ENCODE measurements at regions not wholly inside any gene's neighbourhood (a gene's known extent, or its start where the extent isn't known, plus 50 kb on each side); places are given as distances from the start of the nearest gene placed in this dataset.

DNA sequence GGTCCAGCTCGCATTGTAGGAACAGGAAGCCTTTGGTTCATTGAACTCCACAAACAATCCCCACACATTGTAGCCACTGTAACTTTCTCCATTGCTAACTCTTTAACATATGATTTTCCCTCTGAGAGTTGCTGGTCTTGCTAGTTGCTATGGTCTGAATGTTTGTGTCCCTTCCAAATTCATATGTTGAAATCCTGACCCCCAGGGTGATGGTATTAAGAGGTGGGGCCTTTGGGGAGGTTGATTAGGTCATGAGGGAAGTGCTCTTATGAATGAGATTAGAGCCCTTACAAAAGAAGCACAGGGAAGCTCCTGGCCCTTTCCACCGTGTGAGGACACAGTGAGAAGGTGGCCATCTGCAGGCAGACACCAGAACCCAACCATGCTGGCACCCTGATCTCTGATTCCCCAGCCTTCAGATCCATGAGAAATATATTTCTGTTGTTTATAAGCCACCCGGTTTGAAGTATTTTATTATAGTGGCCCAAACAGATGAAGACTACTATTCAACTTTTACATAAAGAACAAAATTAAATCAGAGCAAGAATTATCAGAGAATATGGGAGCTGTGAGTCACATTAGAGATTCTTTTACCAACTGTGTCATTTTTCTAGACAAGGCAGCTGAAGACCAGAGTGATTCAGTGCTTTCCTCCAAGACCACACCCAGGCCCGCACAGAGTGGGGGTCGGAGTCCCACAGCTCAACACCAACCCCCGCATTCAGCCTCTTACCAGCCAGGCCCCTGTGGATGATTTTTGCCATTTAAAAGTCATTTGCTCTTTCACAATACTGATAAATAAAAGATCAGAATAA is 143.0 kb downstream of the SAMD5 start:
- TF ChIP-seq, protein P1, sequence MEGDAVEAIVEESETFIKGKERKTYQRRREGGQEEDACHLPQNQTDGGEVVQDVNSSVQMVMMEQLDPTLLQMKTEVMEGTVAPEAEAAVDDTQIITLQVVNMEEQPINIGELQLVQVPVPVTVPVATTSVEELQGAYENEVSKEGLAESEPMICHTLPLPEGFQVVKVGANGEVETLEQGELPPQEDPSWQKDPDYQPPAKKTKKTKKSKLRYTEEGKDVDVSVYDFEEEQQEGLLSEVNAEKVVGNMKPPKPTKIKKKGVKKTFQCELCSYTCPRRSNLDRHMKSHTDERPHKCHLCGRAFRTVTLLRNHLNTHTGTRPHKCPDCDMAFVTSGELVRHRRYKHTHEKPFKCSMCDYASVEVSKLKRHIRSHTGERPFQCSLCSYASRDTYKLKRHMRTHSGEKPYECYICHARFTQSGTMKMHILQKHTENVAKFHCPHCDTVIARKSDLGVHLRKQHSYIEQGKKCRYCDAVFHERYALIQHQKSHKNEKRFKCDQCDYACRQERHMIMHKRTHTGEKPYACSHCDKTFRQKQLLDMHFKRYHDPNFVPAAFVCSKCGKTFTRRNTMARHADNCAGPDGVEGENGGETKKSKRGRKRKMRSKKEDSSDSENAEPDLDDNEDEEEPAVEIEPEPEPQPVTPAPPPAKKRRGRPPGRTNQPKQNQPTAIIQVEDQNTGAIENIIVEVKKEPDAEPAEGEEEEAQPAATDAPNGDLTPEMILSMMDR (IDR thresholded peaks at IDR 0.05), result no peak
- TF ChIP-seq POLR2A (IDR thresholded peaks at IDR 0.05) (no peak), POLR2AphosphoS5 (IDR thresholded peaks at IDR 0.05) (no peak)

All from breast epithelium (tissue), 3 donors.